ENCODE measurements at regions not wholly inside any gene's neighbourhood (a gene's known extent, or its start where the extent isn't known, plus 50 kb on each side); places are given as distances from the start of the nearest gene placed in this dataset.

GRCh38 chr13:94938124-94938523 lies 225.8 kb upstream of the SOX21 start:
- H3K23ac ChIP-seq (ENCODE audit: low read depth, low read length, poor library complexity) = no peak overlapping the region
- no peak overlapping the region for H2AFZ ChIP-seq (ENCODE audit: low read length)
- DNase-seq (ENCODE audit: low spot score) = no peak
- H3K4me2 ChIP-seq (ENCODE audit: insufficient read depth, low read length, poor library complexity, severe bottlenecking) = no peak overlapping the region
- peaks cover 4 to 8% of the 10 kb centered on the region in 2 donors for H3K4me1 ChIP-seq (ENCODE audit: control insufficient read depth in 2 of 2, insufficient read depth in 1 of 2, low read depth in 1 of 2, low read length in 2 of 2)
- H3K18ac ChIP-seq (ENCODE audit: low read length) = no peak overlapping the region
- no peak overlapping the region for H2BK5ac ChIP-seq (ENCODE audit: low read length)
- peaks cover 7 to 26% of the 10 kb centered on the region in 2 donors for H3K9me3 ChIP-seq (replicated peaks in 1 of 2; ENCODE audit: control insufficient read depth in 2 of 2, insufficient read depth in 1 of 2, low read depth in 1 of 2, low read length in 2 of 2)
- no peak overlapping the region for H3K27ac ChIP-seq (replicated peaks; ENCODE audit: low read length)
- no peak overlapping the region for H2AK5ac ChIP-seq (ENCODE audit: low read depth, low read length)
- H2BK120ac ChIP-seq (ENCODE audit: low read depth, low read length) = no peak overlapping the region
- H4K91ac ChIP-seq (ENCODE audit: low read depth, low read length, poor library complexity) = no peak overlapping the region
- WGBS, 2 donors (ENCODE audit: extremely low coverage in 2 of 2, insufficient read length in 2 of 2, insufficient replicate concordance in 1 of 2) = no CpG with 5 or more reads among the region's 4 CpGs
- no peak overlapping the region for H4K8ac ChIP-seq (ENCODE audit: low read depth, low read length)
- no peak overlapping the region for H2BK15ac ChIP-seq (ENCODE audit: low read length)
- H3K4ac ChIP-seq (ENCODE audit: low read length) = no peak overlapping the region
- no peak overlapping the region for H2BK12ac ChIP-seq (ENCODE audit: low read length)
- H3K79me1 ChIP-seq (ENCODE audit: low read depth, low read length) = no peaks in the 10 kb centered on the region
- no peak overlapping the region for H3K4me3 ChIP-seq (ENCODE audit: low read length in 2 of 2)
- peaks cover 0 to 2% of the 10 kb centered on the region in 2 donors for H3K36me3 ChIP-seq (replicated peaks in 1 of 2; ENCODE audit: control insufficient read depth in 2 of 2, insufficient read depth in 2 of 2, low read length in 2 of 2)
- no peaks in the 10 kb centered on the region for H3K27me3 ChIP-seq (ENCODE audit: control insufficient read depth in 3 of 3, insufficient read depth in 3 of 3, low read depth in 1 of 3, low read length in 3 of 3)
- H3K9ac ChIP-seq (ENCODE audit: low read depth, low read length, poor library complexity) = no peak overlapping the region
- no peak overlapping the region for H3K14ac ChIP-seq (ENCODE audit: low read length)

- H4K91ac ChIP-seq (ENCODE audit: low read depth, low read length, poor library complexity) = no peak overlapping the region
- no peak overlapping the region for H3K23ac ChIP-seq (ENCODE audit: low read depth, low read length, poor library complexity)
- peaks cover 4 to 8% of the 10 kb centered on the region in 2 donors for H3K4me1 ChIP-seq (ENCODE audit: control insufficient read depth in 2 of 2, insufficient read depth in 1 of 2, low read depth in 1 of 2, low read length in 2 of 2)
- H2BK15ac ChIP-seq (ENCODE audit: low read length) = no peak overlapping the region
- no peak overlapping the region for H3K9ac ChIP-seq (ENCODE audit: low read depth, low read length, poor library complexity)
- peaks cover 0 to 2% of the 10 kb centered on the region in 2 donors for H3K36me3 ChIP-seq (replicated peaks in 1 of 2; ENCODE audit: control insufficient read depth in 2 of 2, insufficient read depth in 2 of 2, low read length in 2 of 2)
- H4K8ac ChIP-seq (ENCODE audit: low read depth, low read length) = no peak overlapping the region
- no peak overlapping the region for H3K4me2 ChIP-seq (ENCODE audit: insufficient read depth, low read length, poor library complexity, severe bottlenecking)
- H3K9me3 ChIP-seq (replicated peaks in 1 of 2; ENCODE audit: control insufficient read depth in 2 of 2, insufficient read depth in 1 of 2, low read depth in 1 of 2, low read length in 2 of 2) = peaks cover 7 to 19% of the 10 kb centered on the region in 2 donors
- no peak overlapping the region for H2BK120ac ChIP-seq (ENCODE audit: low read depth, low read length)
- H3K79me1 ChIP-seq (ENCODE audit: low read depth, low read length) = no peaks in the 10 kb centered on the region
- no peak for DNase-seq (ENCODE audit: low spot score)
- no peak overlapping the region for H2BK12ac ChIP-seq (ENCODE audit: low read length)
- no peak overlapping the region for H3K4ac ChIP-seq (ENCODE audit: low read length)
- no peaks in the 10 kb centered on the region for H3K27me3 ChIP-seq (ENCODE audit: control insufficient read depth in 3 of 3, insufficient read depth in 3 of 3, low read depth in 1 of 3, low read length in 3 of 3)
- no peak overlapping the region for H2BK5ac ChIP-seq (ENCODE audit: low read length)
- H3K27ac ChIP-seq (replicated peaks; ENCODE audit: low read length) = no peak overlapping the region
- no peak overlapping the region for H3K18ac ChIP-seq (ENCODE audit: low read length)
- no peak overlapping the region for H3K4me3 ChIP-seq (ENCODE audit: low read length in 2 of 2)
- H2AFZ ChIP-seq (ENCODE audit: low read length) = no peak overlapping the region
- no peak overlapping the region for H2AK5ac ChIP-seq (ENCODE audit: low read depth, low read length)
- H3K14ac ChIP-seq (ENCODE audit: low read length) = no peak overlapping the region
These were observed 224.3 kb upstream of the SOX21 start for GRCh38 chr13:94936633-94937032.

GRCh38 chr13:94933936-94934335 lies 221.6 kb upstream of the SOX21 start:
- Histone ChIP-seq H4K91ac (ENCODE audit: low read depth, low read length, poor library complexity) (no peak overlapping the region), H3K23ac (ENCODE audit: low read depth, low read length, poor library complexity) (no peak overlapping the region), H3K27ac (replicated peaks; ENCODE audit: low read length) (no peak overlapping the region), H4K8ac (ENCODE audit: low read depth, low read length) (no peak overlapping the region), H3K4ac (ENCODE audit: low read length) (no peak overlapping the region), H2AK5ac (ENCODE audit: low read depth, low read length) (no peak overlapping the region), H2AFZ (ENCODE audit: low read length) (no peak overlapping the region), H3K4me1 (ENCODE audit: control insufficient read depth in 2 of 2, insufficient read depth in 1 of 2, low read depth in 1 of 2, low read length in 2 of 2) (peaks cover 4 to 8% of the 10 kb centered on the region in 2 donors), H3K4me3 (ENCODE audit: low read length in 2 of 2) (peak overlapping the region in 1 of 2 donors; percentile 45), H2BK5ac (ENCODE audit: low read length) (no peak overlapping the region), H3K18ac (ENCODE audit: low read length) (no peak overlapping the region), H2BK15ac (ENCODE audit: low read length) (no peak overlapping the region), H3K9me3 (replicated peaks in 1 of 2; ENCODE audit: control insufficient read depth in 2 of 2, insufficient read depth in 1 of 2, low read depth in 1 of 2, low read length in 2 of 2) (peaks cover 7 to 12% of the 10 kb centered on the region in 2 donors), H3K36me3 (replicated peaks in 1 of 2; ENCODE audit: control insufficient read depth in 2 of 2, insufficient read depth in 2 of 2, low read length in 2 of 2) (peaks cover 0 to 2% of the 10 kb centered on the region in 2 donors), H3K79me1 (ENCODE audit: low read depth, low read length) (peaks cover 1% of the 10 kb centered on the region), H3K9ac (ENCODE audit: low read depth, low read length, poor library complexity) (no peak overlapping the region), H3K4me2 (ENCODE audit: insufficient read depth, low read length, poor library complexity, severe bottlenecking) (no peak overlapping the region), H3K14ac (ENCODE audit: low read length) (no peak overlapping the region), H2BK12ac (ENCODE audit: low read length) (no peak overlapping the region), H3K27me3 (ENCODE audit: control insufficient read depth in 3 of 3, insufficient read depth in 3 of 3, low read depth in 1 of 3, low read length in 3 of 3) (no peaks in the 10 kb centered on the region), H2BK120ac (ENCODE audit: low read depth, low read length) (no peak overlapping the region)
- DNase-seq (ENCODE audit: low spot score) = no peak
- WGBS, 2 donors (ENCODE audit: extremely low coverage in 2 of 2, insufficient read length in 2 of 2, insufficient replicate concordance in 1 of 2) = no CpG with 5 or more reads among the region's 4 CpGs

- no peak overlapping the region for H3K18ac ChIP-seq (ENCODE audit: low read length)
- H3K27ac ChIP-seq (replicated peaks; ENCODE audit: low read length) = no peak overlapping the region
These were observed 220.9 kb upstream of the SOX21 start for GRCh38 chr13:94933230-94933751.

More at GRCh38 chr13:94933230-94933751, 220.9 kb upstream of the SOX21 start:
- H3K4ac ChIP-seq (ENCODE audit: low read length) = no peak overlapping the region
- no CpG with 5 or more reads among the region's 4 CpGs for WGBS, 2 donors (ENCODE audit: extremely low coverage in 2 of 2, insufficient read length in 2 of 2, insufficient replicate concordance in 1 of 2)
- H3K4me3 ChIP-seq (ENCODE audit: low read length in 2 of 2) = no peak overlapping the region
- no peaks in the 10 kb centered on the region for H3K27me3 ChIP-seq (ENCODE audit: control insufficient read depth in 3 of 3, insufficient read depth in 3 of 3, low read depth in 1 of 3, low read length in 3 of 3)
- H3K4me2 ChIP-seq (ENCODE audit: insufficient read depth, low read length, poor library complexity, severe bottlenecking) = no peak overlapping the region
- no peak overlapping the region for H2BK15ac ChIP-seq (ENCODE audit: low read length)
- H3K14ac ChIP-seq (ENCODE audit: low read length) = no peak overlapping the region
- H3K79me1 ChIP-seq (ENCODE audit: low read depth, low read length) = peaks cover 1% of the 10 kb centered on the region
- DNase-seq (ENCODE audit: low spot score) = no peak
- H2AFZ ChIP-seq (ENCODE audit: low read length) = peak overlapping the region; percentile 19
- H3K23ac ChIP-seq (ENCODE audit: low read depth, low read length, poor library complexity) = no peak overlapping the region
- H2BK12ac ChIP-seq (ENCODE audit: low read length) = no peak overlapping the region
- H3K4me1 ChIP-seq (ENCODE audit: control insufficient read depth in 2 of 2, insufficient read depth in 1 of 2, low read depth in 1 of 2, low read length in 2 of 2) = peaks cover 4 to 8% of the 10 kb centered on the region in 2 donors
- H2BK5ac ChIP-seq (ENCODE audit: low read length) = no peak overlapping the region
- no peak overlapping the region for H2BK120ac ChIP-seq (ENCODE audit: low read depth, low read length)
- peaks cover 0 to 2% of the 10 kb centered on the region in 2 donors for H3K36me3 ChIP-seq (replicated peaks in 1 of 2; ENCODE audit: control insufficient read depth in 2 of 2, insufficient read depth in 2 of 2, low read length in 2 of 2)
- no peak overlapping the region for H4K91ac ChIP-seq (ENCODE audit: low read depth, low read length, poor library complexity)
- H4K8ac ChIP-seq (ENCODE audit: low read depth, low read length) = no peak overlapping the region
- no peak overlapping the region for H2AK5ac ChIP-seq (ENCODE audit: low read depth, low read length)
- H3K9ac ChIP-seq (ENCODE audit: low read depth, low read length, poor library complexity) = no peak overlapping the region
- H3K9me3 ChIP-seq (replicated peaks in 1 of 2; ENCODE audit: control insufficient read depth in 2 of 2, insufficient read depth in 1 of 2, low read depth in 1 of 2, low read length in 2 of 2) = peaks cover 7 to 12% of the 10 kb centered on the region in 2 donors

All from neuronal stem cell (in vitro differentiated cells).